ENCODE measurements at regions not wholly inside any gene's neighbourhood (a gene's known extent, or its start where the extent isn't known, plus 50 kb on each side); places are given as distances from the start of the nearest gene placed in this dataset.

DNA sequence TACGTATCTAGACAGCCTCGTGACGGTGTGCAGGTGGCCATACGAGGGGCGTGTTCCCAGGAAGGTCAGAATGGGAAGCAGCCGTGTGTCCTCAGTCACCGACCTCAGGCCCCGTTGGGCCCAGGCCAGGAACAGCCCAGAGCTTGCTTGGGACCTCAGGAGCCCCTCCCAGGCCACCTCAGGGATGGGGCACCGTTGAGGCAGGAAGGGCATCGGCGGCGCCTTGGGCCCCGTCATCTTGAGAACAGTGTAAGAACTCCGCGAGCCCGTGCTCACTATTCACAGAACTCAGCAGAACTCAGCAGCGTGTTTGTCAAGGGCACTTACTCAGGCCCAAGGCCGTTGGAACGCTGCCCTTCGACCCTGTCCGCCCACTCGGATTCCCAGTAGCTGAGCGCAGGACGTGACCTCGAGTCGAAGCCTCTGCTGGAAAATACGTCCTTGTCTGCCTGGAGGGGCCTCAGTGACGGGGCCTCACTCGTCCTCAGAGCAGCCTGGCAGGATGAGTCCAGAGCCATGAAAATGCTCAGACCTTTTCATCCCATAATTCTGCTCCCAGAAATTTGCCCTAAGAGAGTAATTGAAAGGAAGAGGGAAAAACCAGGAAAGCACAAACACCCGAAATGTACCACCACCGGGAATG, 1134.8 kb downstream of the BRD1 start (continued):
- TF ChIP-seq MLX (CRISPR knock-in tag; IDR thresholded peaks at IDR 0.05) (peak; percentile 64), PAWR (CRISPR knock-in tag; IDR thresholded peaks at IDR 0.05; ENCODE audit: borderline replicate concordance) (no peak), ZNF724P (CRISPR knock-in tag; IDR thresholded peaks at IDR 0.05; ENCODE audit: borderline replicate concordance) (peak; percentile 3; the same call in 1 of the 2 replicates), NR1H2 (CRISPR knock-in tag; IDR thresholded peaks at IDR 0.05; ENCODE audit: borderline replicate concordance, low read depth) (no peak), MTA1 (CRISPR knock-in tag; IDR thresholded peaks at IDR 0.05; ENCODE audit: borderline replicate concordance) (peak; percentile 97), GMEB2 (CRISPR knock-in tag; IDR thresholded peaks at IDR 0.05; ENCODE audit: low read depth) (no peak), MYC (CRISPR knock-in tag; IDR thresholded peaks at IDR 0.05; ENCODE audit: borderline replicate concordance) (peak; percentile 82; the same call in 1 of the 2 replicates), SIN3B (IDR thresholded peaks at IDR 0.05; ENCODE audit: low read length) (no peak), NCOA5 (CRISPR knock-in tag; IDR thresholded peaks at IDR 0.05) (no peak), NRL (CRISPR knock-in tag; IDR thresholded peaks at IDR 0.05; ENCODE audit: borderline replicate concordance) (0 out of 2 replicates have a peak, but pooled peaks have one; percentile 20), NR2F1 (CRISPR knock-in tag; IDR thresholded peaks at IDR 0.05) (peak; percentile 86 to 91), ZNF331 (CRISPR knock-in tag; IDR thresholded peaks at IDR 0.05) (peak; percentile 82), ZNF280B (CRISPR knock-in tag; IDR thresholded peaks at IDR 0.05; ENCODE audit: borderline replicate concordance) (peak; percentile 63; the same call in 1 of the 2 replicates), RFXANK (CRISPR knock-in tag; IDR thresholded peaks at IDR 0.05) (no peak), THAP7 (CRISPR knock-in tag; IDR thresholded peaks at IDR 0.05) (no peak), IRX3 (CRISPR knock-in tag; IDR thresholded peaks at IDR 0.05; ENCODE audit: borderline replicate concordance, low read depth) (no peak; the same call in none of the 2 replicates), ZNF234 (CRISPR knock-in tag; conservative IDR thresholded peaks at IDR 0.05) (no peak), HNRNPK (IDR thresholded peaks at IDR 0.05; ENCODE audit: low read depth, low read length, poor library complexity, severe bottlenecking) (no peak), AKAP8 (CRISPR knock-in tag; IDR thresholded peaks at IDR 0.05) (no peak), SAP130 (CRISPR knock-in tag; IDR thresholded peaks at IDR 0.05; ENCODE audit: low read depth) (peak; percentile 89)
- TF ChIP-seq, protein P1, sequence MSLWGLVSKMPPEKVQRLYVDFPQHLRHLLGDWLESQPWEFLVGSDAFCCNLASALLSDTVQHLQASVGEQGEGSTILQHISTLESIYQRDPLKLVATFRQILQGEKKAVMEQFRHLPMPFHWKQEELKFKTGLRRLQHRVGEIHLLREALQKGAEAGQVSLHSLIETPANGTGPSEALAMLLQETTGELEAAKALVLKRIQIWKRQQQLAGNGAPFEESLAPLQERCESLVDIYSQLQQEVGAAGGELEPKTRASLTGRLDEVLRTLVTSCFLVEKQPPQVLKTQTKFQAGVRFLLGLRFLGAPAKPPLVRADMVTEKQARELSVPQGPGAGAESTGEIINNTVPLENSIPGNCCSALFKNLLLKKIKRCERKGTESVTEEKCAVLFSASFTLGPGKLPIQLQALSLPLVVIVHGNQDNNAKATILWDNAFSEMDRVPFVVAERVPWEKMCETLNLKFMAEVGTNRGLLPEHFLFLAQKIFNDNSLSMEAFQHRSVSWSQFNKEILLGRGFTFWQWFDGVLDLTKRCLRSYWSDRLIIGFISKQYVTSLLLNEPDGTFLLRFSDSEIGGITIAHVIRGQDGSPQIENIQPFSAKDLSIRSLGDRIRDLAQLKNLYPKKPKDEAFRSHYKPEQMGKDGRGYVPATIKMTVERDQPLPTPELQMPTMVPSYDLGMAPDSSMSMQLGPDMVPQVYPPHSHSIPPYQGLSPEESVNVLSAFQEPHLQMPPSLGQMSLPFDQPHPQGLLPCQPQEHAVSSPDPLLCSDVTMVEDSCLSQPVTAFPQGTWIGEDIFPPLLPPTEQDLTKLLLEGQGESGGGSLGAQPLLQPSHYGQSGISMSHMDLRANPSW (CRISPR knock-in tag; IDR thresholded peaks at IDR 0.05; ENCODE audit: borderline replicate concordance) = no peak
- TF ChIP-seq, protein P2, sequence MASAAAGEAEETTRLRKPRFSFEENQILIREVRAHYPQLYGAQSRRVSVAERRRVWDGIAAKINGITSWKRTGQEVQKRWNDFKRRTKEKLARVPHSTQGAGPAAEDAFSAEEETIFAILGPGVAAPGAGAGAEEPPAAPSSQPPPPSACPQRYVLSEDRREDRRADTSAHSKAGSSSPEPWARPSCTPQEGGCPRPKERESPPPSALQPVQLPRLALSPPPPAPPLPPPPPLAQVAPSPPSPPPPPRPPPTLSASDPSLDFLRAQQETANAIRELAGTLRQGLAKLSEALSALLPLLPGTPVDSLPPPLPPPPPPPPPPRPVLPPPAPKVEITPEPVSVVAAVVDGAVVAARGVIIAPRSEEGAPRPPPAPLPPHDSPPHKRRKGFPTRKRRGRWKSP (CRISPR knock-in tag; IDR thresholded peaks at IDR 0.05) = 0 out of 2 replicates have a peak, but pooled peaks have one; percentile 51

Measured in HepG2 (cell line).